SK-N-SH treated with all-trans-retinoic acid at 6 μM for 48 hours (cell line): ENCODE measurements at regions not wholly inside any gene's neighbourhood (a gene's known extent, or its start where the extent isn't known, plus 50 kb on each side); places are given as distances from the start of the nearest gene placed in this dataset.
A peak's percentile ranks its signal among the peaks of the same experiment; 100 is the strongest.

ENCODE experiments used
- ATAC-seq: fragments of 200-7000 bp; cut with Tn5 transposase; 3 replicates; pipeline ENCODE4 v1.9.1; 2020; ENCODE audit warnings: mild to moderate bottlenecking, moderate library complexity
- ARNTL ChIP-seq: fragments of 450-650 bp; formaldehyde crosslinking; IDR thresholded peaks from 2 replicates; pipeline ENCODE4 v1.5.0; 2020; ENCODE audit warnings: low read depth, mild to moderate bottlenecking, moderate library complexity, borderline replicate concordance
- BACH2 ChIP-seq: fragments of 250-450 bp; sonication (Bioruptor Pico); IDR thresholded peaks from 2 replicates; pipeline ENCODE4 v1.9.0; 2021; ENCODE audit warnings: mild to moderate bottlenecking, borderline replicate concordance
- CSDC2 ChIP-seq: fragments of 250-450 bp; sonication (Bioruptor Pico); IDR thresholded peaks from 2 replicates; pipeline ENCODE4 v1.5.0; 2020; ENCODE audit warnings: mild to moderate bottlenecking, moderate library complexity
- ESRRG ChIP-seq: fragments of 250-450 bp; sonication (Bioruptor Pico); IDR thresholded peaks from 2 replicates; pipeline ENCODE4 v1.6.1; 2021; ENCODE audit warnings: mild to moderate bottlenecking
- GLIS3 ChIP-seq: fragments of 250-450 bp; sonication (Bioruptor Pico); IDR thresholded peaks from 2 replicates; pipeline ENCODE4 v1.5.0; 2020; ENCODE audit warnings: mild to moderate bottlenecking, moderate library complexity
- ISL1 ChIP-seq: fragments of 250-450 bp; sonication (Bioruptor Pico); IDR thresholded peaks from 2 replicates; pipeline ENCODE4 v2.1.2; 2022; ENCODE audit warnings: mild to moderate bottlenecking, moderate library complexity
- OSR1 ChIP-seq: fragments of 250-450 bp; sonication (Bioruptor Pico); IDR thresholded peaks from 2 replicates; pipeline ENCODE4 v1.8.0; 2022; ENCODE audit warnings: moderate library complexity, mild to moderate bottlenecking, inconsistent platforms
- PPARA ChIP-seq: fragments of 250-450 bp; sonication (Bioruptor Pico); IDR thresholded peaks from 2 replicates; pipeline ENCODE4 v1.5.0; 2020; ENCODE audit warnings: mild to moderate bottlenecking, borderline replicate concordance
- RARB ChIP-seq: fragments of 250-450 bp; sonication (Bioruptor Pico); IDR thresholded peaks from 2 replicates; pipeline ENCODE4 v1.8.0; 2021; ENCODE audit warnings: mild to moderate bottlenecking, moderate library complexity
- SNAI2 ChIP-seq: fragments of 250-450 bp; sonication (Bioruptor Pico); IDR thresholded peaks from 2 replicates; pipeline ENCODE4 v1.5.0; 2020; ENCODE audit warnings: mild to moderate bottlenecking, moderate library complexity
- TCF4 ChIP-seq: fragments of 250-450 bp; sonication (Bioruptor Pico); IDR thresholded peaks from 2 replicates; pipeline ENCODE4 v1.8.0; 2021; ENCODE audit warnings: mild to moderate bottlenecking, moderate library complexity, borderline replicate concordance
- ZC3H10 ChIP-seq: fragments of 250-450 bp; sonication (Bioruptor Pico); IDR thresholded peaks from 2 replicates; pipeline ENCODE4 v1.5.1; 2021; ENCODE audit warnings: mild to moderate bottlenecking, moderate library complexity
- ZNF565 ChIP-seq: fragments of 450-650 bp; formaldehyde crosslinking; conservative IDR thresholded peaks from 2 replicates; pipeline ENCODE4 v1.5.0; 2020; ENCODE audit warnings: low read depth, mild to moderate bottlenecking, moderate library complexity
- ZNF70 ChIP-seq: fragments of 450-650 bp; formaldehyde crosslinking; IDR thresholded peaks from 2 replicates; pipeline ENCODE4 v1.5.0; 2020; ENCODE audit warnings: mild to moderate bottlenecking, moderate library complexity
- ZNF8 ChIP-seq: fragments of 450-650 bp; formaldehyde crosslinking; IDR thresholded peaks from 2 replicates; pipeline ENCODE4 v1.5.0; 2020; ENCODE audit warnings: mild to moderate bottlenecking, moderate library complexity
- TF ChIP-seq, protein P1 (sequence below): fragments of 250-450 bp; sonication (Bioruptor Pico); IDR thresholded peaks from 2 replicates; pipeline ENCODE4 v1.5.0; 2020; ENCODE audit warnings: mild to moderate bottlenecking, moderate library complexity
- TF ChIP-seq, protein P2 (sequence below): fragments of 250-450 bp; sonication (Bioruptor Pico); IDR thresholded peaks from 2 replicates; pipeline ENCODE4 v1.8.0; 2021; ENCODE audit warnings: low read depth, mild to moderate bottlenecking, moderate library complexity, borderline replicate concordance
- TF ChIP-seq, protein P3 (sequence below): fragments of 250-450 bp; sonication (Bioruptor Pico); IDR thresholded peaks from 2 replicates; pipeline ENCODE4 v1.5.1; 2021; ENCODE audit warnings: mild to moderate bottlenecking, moderate library complexity

DNA sequence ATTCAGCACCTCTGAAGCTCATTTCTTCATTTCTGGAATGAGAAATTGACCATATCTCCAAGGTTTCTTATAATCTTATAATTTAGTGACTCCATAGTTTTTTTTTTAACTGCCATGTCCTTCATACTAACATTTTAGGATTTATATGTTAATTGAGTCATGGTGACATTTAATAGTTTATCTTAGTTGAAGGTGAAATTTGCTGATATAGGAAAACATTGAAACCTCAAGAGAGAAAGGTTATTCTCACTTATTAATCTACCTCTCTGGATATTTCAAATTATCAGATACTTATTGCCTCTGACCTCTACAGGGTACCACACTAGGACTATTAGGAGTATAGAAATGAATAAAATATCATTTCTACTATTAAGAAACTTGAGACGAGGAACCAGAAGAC lies 499.0 kb downstream of the NUP35 start:
- no peak for ATAC-seq
- TF ChIP-seq PPARA (no peak), TCF4 (CRISPR knock-in tag) (no peak), ZC3H10 (CRISPR knock-in tag) (no peak), CSDC2 (CRISPR knock-in tag) (no peak), SNAI2 (no peak), BACH2 (no peak), ZNF70 (no peak), ESRRG (CRISPR knock-in tag) (no peak), ISL1 (no peak), GLIS3 (CRISPR knock-in tag) (no peak), RARB (no peak), ARNTL (CRISPR knock-in tag) (no peak)

DNA sequence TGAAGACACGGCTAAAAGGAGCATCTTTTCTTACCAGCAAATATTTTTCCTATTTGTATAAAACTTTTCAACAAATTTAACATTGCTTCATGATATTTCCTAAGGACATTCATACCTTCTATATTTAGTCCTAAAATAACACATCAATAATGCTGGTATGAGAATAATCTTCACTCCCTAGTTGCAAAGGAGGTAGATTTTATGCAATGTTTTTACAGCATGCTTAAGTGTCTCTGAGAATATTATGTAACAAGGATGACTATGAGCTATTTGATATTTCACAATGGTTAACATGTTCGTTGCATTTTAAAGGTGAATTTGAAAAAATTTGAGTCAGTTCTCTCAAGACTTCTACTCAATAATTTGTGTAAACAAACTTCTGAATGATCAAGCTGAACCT lies 506.7 kb downstream of the NUP35 start:
- TF ChIP-seq RARB (no peak), OSR1 (CRISPR knock-in tag) (no peak), ZNF8 (no peak), ZNF565 (CRISPR knock-in tag) (no peak), ESRRG (CRISPR knock-in tag) (no peak), TCF4 (CRISPR knock-in tag) (no peak), SNAI2 (no peak)
- TF ChIP-seq, protein P1, sequence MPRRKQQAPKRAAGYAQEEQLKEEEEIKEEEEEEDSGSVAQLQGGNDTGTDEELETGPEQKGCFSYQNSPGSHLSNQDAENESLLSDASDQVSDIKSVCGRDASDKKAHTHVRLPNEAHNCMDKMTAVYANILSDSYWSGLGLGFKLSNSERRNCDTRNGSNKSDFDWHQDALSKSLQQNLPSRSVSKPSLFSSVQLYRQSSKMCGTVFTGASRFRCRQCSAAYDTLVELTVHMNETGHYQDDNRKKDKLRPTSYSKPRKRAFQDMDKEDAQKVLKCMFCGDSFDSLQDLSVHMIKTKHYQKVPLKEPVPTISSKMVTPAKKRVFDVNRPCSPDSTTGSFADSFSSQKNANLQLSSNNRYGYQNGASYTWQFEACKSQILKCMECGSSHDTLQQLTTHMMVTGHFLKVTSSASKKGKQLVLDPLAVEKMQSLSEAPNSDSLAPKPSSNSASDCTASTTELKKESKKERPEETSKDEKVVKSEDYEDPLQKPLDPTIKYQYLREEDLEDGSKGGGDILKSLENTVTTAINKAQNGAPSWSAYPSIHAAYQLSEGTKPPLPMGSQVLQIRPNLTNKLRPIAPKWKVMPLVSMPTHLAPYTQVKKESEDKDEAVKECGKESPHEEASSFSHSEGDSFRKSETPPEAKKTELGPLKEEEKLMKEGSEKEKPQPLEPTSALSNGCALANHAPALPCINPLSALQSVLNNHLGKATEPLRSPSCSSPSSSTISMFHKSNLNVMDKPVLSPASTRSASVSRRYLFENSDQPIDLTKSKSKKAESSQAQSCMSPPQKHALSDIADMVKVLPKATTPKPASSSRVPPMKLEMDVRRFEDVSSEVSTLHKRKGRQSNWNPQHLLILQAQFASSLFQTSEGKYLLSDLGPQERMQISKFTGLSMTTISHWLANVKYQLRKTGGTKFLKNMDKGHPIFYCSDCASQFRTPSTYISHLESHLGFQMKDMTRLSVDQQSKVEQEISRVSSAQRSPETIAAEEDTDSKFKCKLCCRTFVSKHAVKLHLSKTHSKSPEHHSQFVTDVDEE (CRISPR knock-in tag) = no peak
- no peak for ATAC-seq

DNA sequence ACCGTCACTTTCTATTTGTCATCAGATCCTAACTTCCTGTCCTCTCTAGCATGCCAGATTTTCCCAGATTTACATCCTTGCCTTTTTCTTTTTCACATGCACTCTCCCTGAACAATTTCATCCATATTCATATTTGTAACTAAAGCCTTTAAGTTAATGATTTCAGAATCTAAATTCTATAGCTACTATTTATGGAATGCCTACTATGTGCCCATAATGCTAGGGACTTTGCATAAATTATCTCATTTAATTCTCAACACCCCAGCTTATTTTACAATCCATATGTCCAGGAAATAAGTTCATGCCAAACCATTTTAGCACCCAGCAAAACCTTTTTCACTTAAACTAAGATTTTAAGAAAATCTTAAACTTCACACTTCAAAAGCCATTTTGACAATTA lies 531.9 kb downstream of the NUP35 start:
- ATAC-seq = no peak

DNA sequence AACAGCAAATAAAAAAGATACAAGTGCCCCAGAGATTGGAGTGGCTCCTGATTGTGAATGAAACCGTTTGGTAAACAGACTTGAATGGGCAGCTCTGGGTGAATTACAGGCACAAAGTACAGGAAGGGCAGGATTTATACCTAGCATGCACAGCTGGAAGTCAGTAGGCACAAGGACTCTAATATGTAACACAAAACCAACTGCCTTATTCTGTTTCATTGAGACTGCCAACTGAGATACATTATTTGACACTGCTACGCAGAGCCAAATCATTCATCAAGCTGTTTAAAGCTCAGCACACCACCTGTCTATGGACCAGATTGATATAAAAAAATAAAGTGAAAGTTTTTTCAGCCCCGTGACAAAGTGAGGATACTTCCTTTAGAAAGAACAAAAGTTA lies 541.2 kb downstream of the NUP35 start:
- ATAC-seq = peak; percentile 64
- TF ChIP-seq PPARA (no peak), CSDC2 (CRISPR knock-in tag) (no peak), OSR1 (CRISPR knock-in tag) (no peak), SNAI2 (no peak)
- TF ChIP-seq, protein P2, sequence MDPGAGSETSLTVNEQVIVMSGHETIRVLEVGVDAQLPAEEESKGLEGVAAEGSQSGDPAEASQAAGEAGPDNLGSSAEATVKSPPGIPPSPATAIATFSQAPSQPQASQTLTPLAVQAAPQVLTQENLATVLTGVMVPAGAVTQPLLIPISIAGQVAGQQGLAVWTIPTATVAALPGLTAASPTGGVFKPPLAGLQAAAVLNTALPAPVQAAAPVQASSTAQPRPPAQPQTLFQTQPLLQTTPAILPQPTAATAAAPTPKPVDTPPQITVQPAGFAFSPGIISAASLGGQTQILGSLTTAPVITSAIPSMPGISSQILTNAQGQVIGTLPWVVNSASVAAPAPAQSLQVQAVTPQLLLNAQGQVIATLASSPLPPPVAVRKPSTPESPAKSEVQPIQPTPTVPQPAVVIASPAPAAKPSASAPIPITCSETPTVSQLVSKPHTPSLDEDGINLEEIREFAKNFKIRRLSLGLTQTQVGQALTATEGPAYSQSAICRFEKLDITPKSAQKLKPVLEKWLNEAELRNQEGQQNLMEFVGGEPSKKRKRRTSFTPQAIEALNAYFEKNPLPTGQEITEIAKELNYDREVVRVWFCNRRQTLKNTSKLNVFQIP (CRISPR knock-in tag) = no peak
- TF ChIP-seq, protein P1 (CRISPR knock-in tag) = no peak

More for the DNA sequence above, 531.9 kb downstream of the NUP35 start:
- TF ChIP-seq ZNF70 (no peak), ZC3H10 (CRISPR knock-in tag) (no peak), BACH2 (no peak)
- TF ChIP-seq, protein P3, sequence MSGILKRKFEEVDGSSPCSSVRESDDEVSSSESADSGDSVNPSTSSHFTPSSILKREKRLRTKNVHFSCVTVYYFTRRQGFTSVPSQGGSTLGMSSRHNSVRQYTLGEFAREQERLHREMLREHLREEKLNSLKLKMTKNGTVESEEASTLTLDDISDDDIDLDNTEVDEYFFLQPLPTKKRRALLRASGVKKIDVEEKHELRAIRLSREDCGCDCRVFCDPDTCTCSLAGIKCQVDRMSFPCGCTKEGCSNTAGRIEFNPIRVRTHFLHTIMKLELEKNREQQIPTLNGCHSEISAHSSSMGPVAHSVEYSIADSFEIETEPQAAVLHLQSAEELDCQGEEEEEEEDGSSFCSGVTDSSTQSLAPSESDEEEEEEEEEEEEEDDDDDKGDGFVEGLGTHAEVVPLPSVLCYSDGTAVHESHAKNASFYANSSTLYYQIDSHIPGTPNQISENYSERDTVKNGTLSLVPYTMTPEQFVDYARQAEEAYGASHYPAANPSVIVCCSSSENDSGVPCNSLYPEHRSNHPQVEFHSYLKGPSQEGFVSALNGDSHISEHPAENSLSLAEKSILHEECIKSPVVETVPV (CRISPR knock-in tag) = no peak
- TF ChIP-seq, protein P1 (CRISPR knock-in tag) = no peak
